Esophagus squamous epithelium (tissue), 5 donors: ENCODE measurements at regions not wholly inside any gene's neighbourhood (a gene's known extent, or its start where the extent isn't known, plus 50 kb on each side); places are given as distances from the start of the nearest gene placed in this dataset.

Experiments
- DNase-seq: peaks from one replicate; lab custom pipeline; 2025; lab: John Stamatoyannopoulos, UW
- H3K27ac ChIP-seq, 4 donors: fragments of 200-600 bp; sonication (generic); one replicate each; pipeline ENCODE4 v1.5.1; 2016 to 2019; ENCODE audit warnings: mild to moderate bottlenecking in 1 of 4
- H3K27me3 ChIP-seq, 4 donors: fragments of 200-600 bp; sonication (generic); 1 replicate in 3 of 4; 2 replicates in 1 of 4; pipeline versions ENCODE4 v1.5.1 to v1.6.0; 2017 to 2021; ENCODE audit warnings: antibody characterized with exemption in 1 of 4
- H3K36me3 ChIP-seq, 3 donors: fragments of 200-600 bp; sonication (generic); one replicate each; pipeline ENCODE4 v1.5.1; 2016 to 2019
- H3K4me1 ChIP-seq, 3 donors: fragments of 200-600 bp; sonication (generic); one replicate each; pipeline ENCODE4 v1.5.1; 2017 to 2019
- H3K4me3 ChIP-seq, 4 donors: fragments of 200-600 bp; sonication (generic); 1 replicate in 3 of 4; 2 replicates in 1 of 4; pipeline ENCODE4 v1.5.1; 2016 to 2019; ENCODE audit warnings: mild to moderate bottlenecking in 2 of 4, moderate library complexity in 1 of 4
- H3K9me3 ChIP-seq, 3 donors: fragments of 200-600 bp; sonication (generic); one replicate each; pipeline ENCODE4 v1.5.1; 2016 to 2019
- POLR2A ChIP-seq, 4 donors: fragments of 450-650 bp; IDR thresholded peaks; one replicate each; pipeline ENCODE4 v1.6.1; 2017; ENCODE audit warnings: antibody characterized with exemption in 4 of 4, mild to moderate bottlenecking in 4 of 4, moderate library complexity in 3 of 4
- WGBS, 2 donors: methylation state at CpG; one replicate each; pipeline ENCODE4 v1.1.5; 2018; 5-methylcytosine and 5-hydroxymethylcytosine counted together
- intact Hi-C: fragments of 100-400 bp; cut with DNase I; formaldehyde crosslinking; loops from one replicate; pipeline ENCODE4 v1.15.0; 2022
- TF ChIP-seq, protein P1 (sequence below), 6 experiments: fragments of 450-650 bp in 4 of 6; fragments of 200-600 bp in 2 of 6; sonication (generic) in 2 of 6; IDR thresholded peaks; one replicate each; pipeline ENCODE4 v1.5.1; 2016 to 2019; ENCODE audit warnings: antibody characterized with exemption in 6 of 6, mild to moderate bottlenecking in 4 of 6, moderate library complexity in 4 of 6
- donor health status: DM: yes; HTN: yes; CAD: no.

GRCh38 chr10:124329362-124329761 lies 89.4 kb downstream of the OAT start:
- intact Hi-C loops = no loop called here
- WGBS, 2 donors = 91 to 92% methylated on average over 1 of the region's 1 CpG
- no peaks in the 10 kb centered on the region for H3K4me1 ChIP-seq
- no peak for TF ChIP-seq POLR2A (IDR thresholded peaks at IDR 0.05)
- H3K9me3 ChIP-seq = no peaks in the 10 kb centered on the region
- no peak overlapping the region for H3K27ac ChIP-seq
- no peak overlapping the region for H3K4me3 ChIP-seq
- peaks cover 0 to 13% (median 0%) of the 10 kb centered on the region in 4 donors for H3K27me3 ChIP-seq
- no peaks in the 10 kb centered on the region for H3K36me3 ChIP-seq
- DNase-seq = no peak

DNA sequence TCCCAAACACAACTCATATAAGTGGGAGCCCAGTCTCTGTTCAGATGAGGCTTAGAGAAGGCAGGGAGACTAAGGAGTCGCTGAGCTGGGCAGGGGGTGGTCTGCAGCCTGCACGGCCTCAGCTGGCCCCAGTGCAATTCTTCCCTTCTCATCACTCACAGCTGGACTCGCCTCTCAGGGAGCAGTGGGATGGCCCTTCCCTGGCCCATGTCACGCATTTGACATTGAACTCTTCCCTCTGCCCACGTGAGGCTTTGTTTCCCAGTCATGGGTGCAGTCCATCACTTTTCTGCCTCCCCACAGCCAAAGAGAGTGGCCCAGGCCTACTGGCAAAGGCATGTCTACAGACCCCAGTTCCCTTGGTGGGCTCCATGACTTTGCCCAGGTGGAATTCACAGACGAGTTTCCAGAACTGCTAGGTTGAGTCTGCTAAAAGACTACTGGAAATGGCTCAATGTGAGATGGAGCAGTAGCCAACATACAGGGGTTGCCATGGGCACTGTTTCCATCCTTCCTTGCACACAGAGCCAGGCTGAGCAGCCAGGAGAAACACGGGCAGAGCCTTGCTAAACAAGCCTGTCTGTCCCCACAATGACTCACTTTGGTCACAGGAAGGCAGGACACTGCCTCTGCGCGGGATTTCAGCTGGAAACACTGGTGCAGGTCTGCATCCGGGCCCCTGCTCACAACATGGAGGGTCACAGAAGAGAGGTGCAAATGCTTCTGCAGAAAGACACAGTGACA lies 90.1 kb downstream of the OAT start:
- TF ChIP-seq, protein P1, sequence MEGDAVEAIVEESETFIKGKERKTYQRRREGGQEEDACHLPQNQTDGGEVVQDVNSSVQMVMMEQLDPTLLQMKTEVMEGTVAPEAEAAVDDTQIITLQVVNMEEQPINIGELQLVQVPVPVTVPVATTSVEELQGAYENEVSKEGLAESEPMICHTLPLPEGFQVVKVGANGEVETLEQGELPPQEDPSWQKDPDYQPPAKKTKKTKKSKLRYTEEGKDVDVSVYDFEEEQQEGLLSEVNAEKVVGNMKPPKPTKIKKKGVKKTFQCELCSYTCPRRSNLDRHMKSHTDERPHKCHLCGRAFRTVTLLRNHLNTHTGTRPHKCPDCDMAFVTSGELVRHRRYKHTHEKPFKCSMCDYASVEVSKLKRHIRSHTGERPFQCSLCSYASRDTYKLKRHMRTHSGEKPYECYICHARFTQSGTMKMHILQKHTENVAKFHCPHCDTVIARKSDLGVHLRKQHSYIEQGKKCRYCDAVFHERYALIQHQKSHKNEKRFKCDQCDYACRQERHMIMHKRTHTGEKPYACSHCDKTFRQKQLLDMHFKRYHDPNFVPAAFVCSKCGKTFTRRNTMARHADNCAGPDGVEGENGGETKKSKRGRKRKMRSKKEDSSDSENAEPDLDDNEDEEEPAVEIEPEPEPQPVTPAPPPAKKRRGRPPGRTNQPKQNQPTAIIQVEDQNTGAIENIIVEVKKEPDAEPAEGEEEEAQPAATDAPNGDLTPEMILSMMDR (IDR thresholded peaks at IDR 0.05) = no peak
- no peak for TF ChIP-seq POLR2A (IDR thresholded peaks at IDR 0.05)
- WGBS, 2 donors = 74 to 83% methylated on average over 6 to 9 of the region's 10 CpGs
- Histone ChIP-seq H3K36me3 (no peaks in the 10 kb centered on the region), H3K4me1 (no peaks in the 10 kb centered on the region), H3K9me3 (no peaks in the 10 kb centered on the region), H3K27me3 (peaks cover 0 to 13% (median 0%) of the 10 kb centered on the region in 4 donors), H3K4me3 (no peak overlapping the region), H3K27ac (no peak overlapping the region)
- intact Hi-C loops = no loop called here
- no peak for DNase-seq

DNA sequence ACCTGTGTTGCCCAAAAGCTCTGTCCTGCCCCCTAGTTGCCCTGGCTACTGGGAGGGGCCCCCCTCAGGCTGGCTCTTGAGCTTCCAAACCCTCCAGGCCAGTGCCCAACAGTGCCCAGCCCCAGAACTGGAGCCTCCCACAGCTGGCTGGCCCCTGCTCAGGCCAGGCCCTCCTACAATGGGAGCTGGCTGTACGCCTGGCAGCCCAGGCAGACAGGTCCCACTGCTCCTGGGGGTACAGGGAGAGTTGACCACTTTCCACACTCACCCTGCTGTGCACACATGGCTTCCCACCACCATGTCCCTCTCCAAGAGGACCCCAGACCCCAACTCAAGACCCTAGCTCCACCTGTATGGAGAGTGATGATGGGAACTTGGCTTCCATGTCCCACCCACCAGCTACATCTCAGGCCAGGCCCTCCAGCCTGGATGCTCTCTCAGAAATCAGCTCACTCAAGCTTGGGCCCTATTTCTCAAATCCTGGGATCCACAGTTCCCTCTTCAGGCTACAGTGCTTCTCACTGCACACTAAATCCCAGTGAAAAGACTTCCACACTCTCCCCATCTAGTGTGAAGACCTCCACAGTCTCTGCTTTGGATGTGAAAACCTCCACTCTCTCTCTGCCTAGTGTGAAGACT lies 92.6 kb downstream of the OAT start:
- intact Hi-C loops = no loop called here
- no peaks in the 10 kb centered on the region for H3K9me3 ChIP-seq
- H3K4me3 ChIP-seq = no peak overlapping the region
- H3K27ac ChIP-seq = no peak overlapping the region
- H3K36me3 ChIP-seq = no peaks in the 10 kb centered on the region
- H3K4me1 ChIP-seq = no peaks in the 10 kb centered on the region
- H3K27me3 ChIP-seq = peaks cover 0 to 16% (median 0%) of the 10 kb centered on the region in 4 donors
- TF ChIP-seq, protein P1 (IDR thresholded peaks at IDR 0.05) = no peak
- TF ChIP-seq POLR2A (IDR thresholded peaks at IDR 0.05) = no peak
- no peak for DNase-seq
- 40% methylated on average over 1 of the region's 1 CpG; no CpG with 5 or more reads in 1 of the 2 donors for WGBS, 2 donors

GRCh38 chr10:124325633-124325914 lies 93.1 kb downstream of the OAT start:
- H3K4me3 ChIP-seq = no peak overlapping the region
- H3K36me3 ChIP-seq = no peaks in the 10 kb centered on the region
- H3K27ac ChIP-seq = no peak overlapping the region
- no peak for DNase-seq
- TF ChIP-seq, protein P1 (IDR thresholded peaks at IDR 0.05) = no peak
- no peak for TF ChIP-seq POLR2A (IDR thresholded peaks at IDR 0.05)
- H3K9me3 ChIP-seq = no peaks in the 10 kb centered on the region
- peaks cover 0 to 11% (median 0%) of the 10 kb centered on the region in 4 donors for H3K27me3 ChIP-seq
- H3K4me1 ChIP-seq = no peaks in the 10 kb centered on the region
- WGBS, 2 donors = 53 to 71% methylated on average over 3 of the region's 3 CpGs
- intact Hi-C loops = no loop called here

- Histone ChIP-seq H3K27me3 (peaks cover 0 to 7% (median 0%) of the 10 kb centered on the region in 4 donors), H3K36me3 (no peaks in the 10 kb centered on the region), H3K4me1 (no peaks in the 10 kb centered on the region), H3K9me3 (no peaks in the 10 kb centered on the region), H3K27ac (no peak overlapping the region), H3K4me3 (no peak overlapping the region)
- intact Hi-C loops = no loop called here
- TF ChIP-seq POLR2A (IDR thresholded peaks at IDR 0.05) = no peak
- TF ChIP-seq, protein P1 (IDR thresholded peaks at IDR 0.05) = no peak
- no peak for DNase-seq
- 71 to 84% methylated on average over 8 to 13 of the region's 19 CpGs for WGBS, 2 donors
Observed at GRCh38 chr10:124324856-124325632, 93.7 kb downstream of the OAT start.
